Adipocyte (in vitro differentiated cells): ENCODE measurements at regions not wholly inside any gene's neighbourhood (a gene's known extent, or its start where the extent isn't known, plus 50 kb on each side); places are given as distances from the start of the nearest gene placed in this dataset.
A peak's percentile ranks its signal among the peaks of the same experiment; 100 is the strongest.
"Not testable (repeated sequence)": the region's sequence is repeated elsewhere in the genome, so short reads cannot be mapped to it uniquely, and the experiment has no call there.

Experiments
- DNase-seq: peaks from one replicate; pipeline ENCODE4 v3.0.0-alpha.2; 2015; ENCODE audit warnings: low read depth
- H3K27me3 ChIP-seq: replicated peaks from 2 replicates; pipeline ENCODE4 v1.7.0; 2013; ENCODE audit warnings: mild to moderate bottlenecking, low read length, moderate library complexity; ENCODE audit not compliant: control insufficient read depth, insufficient read depth
- H3K36me3 ChIP-seq: 2 replicates; pipeline ENCODE4 v1.7.0; 2013; ENCODE audit warnings: low read length, mild to moderate bottlenecking, moderate library complexity; ENCODE audit not compliant: control insufficient read depth, insufficient read depth, severe bottlenecking
- H3K4me1 ChIP-seq: 2 replicates; pipeline ENCODE4 v1.7.0; 2013; ENCODE audit warnings: mild to moderate bottlenecking, low read length, moderate library complexity; ENCODE audit not compliant: control insufficient read depth, insufficient read depth
- H3K4me3 ChIP-seq: 2 replicates; pipeline ENCODE4 v1.7.0; 2013; ENCODE audit warnings: mild to moderate bottlenecking, low read length, moderate library complexity
- H3K9ac ChIP-seq: 2 replicates; pipeline ENCODE4 v1.7.0; 2013; ENCODE audit warnings: mild to moderate bottlenecking, low read length, moderate library complexity
- H3K9me3 ChIP-seq: 2 replicates; pipeline ENCODE4 v1.7.0; 2013; ENCODE audit warnings: mild to moderate bottlenecking, low read length, moderate library complexity; ENCODE audit not compliant: control insufficient read depth

DNA sequence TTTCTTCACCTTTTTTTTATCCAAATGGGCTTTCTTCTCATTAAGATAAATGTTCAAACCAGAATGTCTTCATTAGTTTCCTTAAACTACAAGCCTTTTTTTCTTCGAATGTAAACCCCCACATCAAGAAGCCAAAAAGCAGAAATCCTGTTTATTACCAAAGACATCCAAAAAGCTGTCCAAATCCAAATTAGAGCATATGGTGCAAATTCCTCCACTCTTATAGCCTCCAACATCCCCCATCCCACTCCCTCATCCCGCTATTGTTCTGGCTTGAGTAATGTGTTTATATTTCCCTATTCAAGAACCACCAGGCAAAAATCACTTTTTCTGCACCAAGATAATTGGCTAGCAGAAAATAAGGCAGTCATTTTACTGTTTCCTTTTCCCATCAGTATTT, 315.1 kb upstream of the ADGRL3 start:
- peak; percentile 3 for DNase-seq
- Histone ChIP-seq H3K4me3 (peak overlapping the region; percentile 0), H3K9me3 (no peaks in the 10 kb centered on the region), H3K27me3 (no peaks in the 10 kb centered on the region), H3K36me3 (no peaks in the 10 kb centered on the region), H3K9ac (no peak overlapping the region), H3K4me1 (no peaks in the 10 kb centered on the region)

DNA sequence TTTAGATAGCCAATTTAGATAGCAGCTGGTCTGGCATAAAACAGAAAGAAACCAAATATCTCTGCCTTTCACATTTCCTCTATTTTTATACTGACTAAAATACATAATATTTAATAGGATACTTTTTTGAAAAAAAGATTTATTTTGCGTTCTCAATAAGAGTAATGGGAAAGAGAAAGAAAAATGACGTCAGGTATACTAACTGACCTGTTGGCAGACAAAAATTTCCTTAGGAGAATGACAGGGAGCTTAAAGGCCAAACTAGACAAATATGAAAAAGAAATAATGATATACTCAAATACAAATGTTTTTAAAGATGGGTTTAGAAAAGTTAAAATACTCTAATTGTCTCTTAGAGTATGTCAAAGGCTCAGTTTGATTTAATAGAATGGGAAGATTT, 309.4 kb upstream of the ADGRL3 start:
- H3K27me3 ChIP-seq = no peaks in the 10 kb centered on the region
- no peaks in the 10 kb centered on the region for H3K4me1 ChIP-seq

GRCh38 chr4:60891947-60892346, 308.2 kb upstream of the ADGRL3 start:
- Histone ChIP-seq H3K4me3 (no peak overlapping the region), H3K4me1 (no peaks in the 10 kb centered on the region), H3K36me3 (no peaks in the 10 kb centered on the region), H3K27me3 (no peaks in the 10 kb centered on the region), H3K9me3 (no peaks in the 10 kb centered on the region), H3K9ac (no peak overlapping the region)
- no peak for DNase-seq

More for the DNA sequence above, 309.4 kb upstream of the ADGRL3 start:
- no peaks in the 10 kb centered on the region for H3K36me3 ChIP-seq
- no peaks in the 10 kb centered on the region for H3K9me3 ChIP-seq
- H3K9ac ChIP-seq = no peak overlapping the region
- H3K4me3 ChIP-seq = no peak overlapping the region
- DNase-seq = no peak

DNA sequence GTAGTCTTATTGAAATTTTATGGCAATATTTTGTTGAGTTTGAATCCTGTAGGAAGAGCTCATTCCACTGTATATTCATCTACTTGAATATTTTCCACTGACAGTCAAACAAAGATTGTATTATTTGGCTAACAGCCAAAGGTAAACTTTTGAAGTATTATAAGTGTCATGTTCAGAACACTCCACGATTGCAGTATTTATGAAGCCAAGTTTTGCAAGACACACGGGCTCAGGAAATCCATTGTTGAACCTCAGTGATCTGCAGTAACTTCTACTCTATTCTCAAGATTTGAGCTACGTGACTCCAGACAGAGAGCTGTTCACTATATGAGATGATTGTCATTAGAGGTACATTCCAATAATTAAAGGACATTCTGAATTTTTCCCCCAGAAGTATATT, 302.7 kb upstream of the ADGRL3 start:
- no peak for DNase-seq
- H3K9ac ChIP-seq = no peak overlapping the region

DNA sequence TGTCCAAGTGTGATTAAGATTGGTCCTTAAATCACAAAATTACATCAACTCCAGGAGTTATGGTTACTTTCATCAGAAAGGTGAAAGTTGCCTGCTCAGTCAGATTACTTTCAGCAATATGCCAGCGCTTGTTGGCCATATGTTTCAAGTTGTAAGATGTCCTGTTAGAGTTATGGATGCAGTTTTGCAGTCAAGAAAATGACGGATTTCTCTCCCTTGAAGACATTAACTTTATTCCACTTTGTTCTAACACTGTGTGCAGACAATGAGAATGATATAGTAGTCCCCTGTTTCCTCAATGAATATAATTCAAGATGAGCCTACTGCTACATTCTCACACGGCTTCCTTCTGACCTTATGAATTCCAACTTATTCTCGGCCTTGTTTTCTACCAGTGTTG, 295.0 kb upstream of the ADGRL3 start:
- Histone ChIP-seq H3K9me3 (no peaks in the 10 kb centered on the region), H3K27me3 (no peaks in the 10 kb centered on the region), H3K9ac (no peak overlapping the region), H3K4me1 (no peaks in the 10 kb centered on the region), H3K4me3 (no peak overlapping the region), H3K36me3 (no peaks in the 10 kb centered on the region)
- DNase-seq = no peak

More for the DNA sequence above, 302.7 kb upstream of the ADGRL3 start:
- Histone ChIP-seq H3K4me3 (no peak overlapping the region), H3K4me1 (no peaks in the 10 kb centered on the region), H3K36me3 (no peaks in the 10 kb centered on the region), H3K27me3 (no peaks in the 10 kb centered on the region), H3K9me3 (no peaks in the 10 kb centered on the region)

GRCh38 chr4:60911127-60911526, 289.0 kb upstream of the ADGRL3 start:
- Histone ChIP-seq H3K9me3 (no peaks in the 10 kb centered on the region), H3K4me1 (no peaks in the 10 kb centered on the region), H3K9ac (no peak overlapping the region), H3K27me3 (no peaks in the 10 kb centered on the region), H3K36me3 (no peaks in the 10 kb centered on the region), H3K4me3 (no peak overlapping the region)
- no peak for DNase-seq

GRCh38 chr4:60913002-60913401, 287.1 kb upstream of the ADGRL3 start:
- H3K27me3 ChIP-seq = no peaks in the 10 kb centered on the region
- H3K9ac ChIP-seq = no peak overlapping the region
- H3K4me1 ChIP-seq = no peaks in the 10 kb centered on the region
- no peak overlapping the region for H3K4me3 ChIP-seq
- DNase-seq = peak; percentile 84
- no peaks in the 10 kb centered on the region for H3K9me3 ChIP-seq
- H3K36me3 ChIP-seq = no peaks in the 10 kb centered on the region

DNA sequence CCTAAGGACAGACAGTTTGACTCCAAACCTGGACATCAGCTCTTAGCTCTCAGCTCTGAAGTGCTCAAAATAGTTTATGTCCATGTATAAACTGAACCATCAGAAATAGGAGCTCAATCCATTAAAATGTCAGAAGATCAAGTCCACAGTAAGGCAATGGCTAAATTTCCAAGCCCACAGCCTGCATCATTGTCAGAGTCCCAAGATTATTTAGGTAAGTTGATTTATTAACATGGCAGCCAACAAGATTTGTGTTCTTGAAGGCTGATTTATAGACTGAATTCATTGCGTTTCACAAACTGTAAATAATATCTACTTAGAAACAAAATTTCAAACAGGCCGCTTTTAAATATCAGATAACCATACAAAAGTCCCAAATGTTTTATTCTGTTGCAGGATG, 286.5 kb upstream of the ADGRL3 start:
- H3K9me3 ChIP-seq = no peaks in the 10 kb centered on the region
- no peak for DNase-seq
- H3K4me3 ChIP-seq = no peak overlapping the region
- H3K9ac ChIP-seq = no peak overlapping the region
- H3K36me3 ChIP-seq = no peaks in the 10 kb centered on the region
- no peaks in the 10 kb centered on the region for H3K27me3 ChIP-seq
- H3K4me1 ChIP-seq = no peaks in the 10 kb centered on the region

- not testable (repeated sequence) for H3K27me3 ChIP-seq, H3K9ac ChIP-seq, DNase-seq
These were observed 278.4 kb upstream of the ADGRL3 start for GRCh38 chr4:60921735-60922134.

DNA sequence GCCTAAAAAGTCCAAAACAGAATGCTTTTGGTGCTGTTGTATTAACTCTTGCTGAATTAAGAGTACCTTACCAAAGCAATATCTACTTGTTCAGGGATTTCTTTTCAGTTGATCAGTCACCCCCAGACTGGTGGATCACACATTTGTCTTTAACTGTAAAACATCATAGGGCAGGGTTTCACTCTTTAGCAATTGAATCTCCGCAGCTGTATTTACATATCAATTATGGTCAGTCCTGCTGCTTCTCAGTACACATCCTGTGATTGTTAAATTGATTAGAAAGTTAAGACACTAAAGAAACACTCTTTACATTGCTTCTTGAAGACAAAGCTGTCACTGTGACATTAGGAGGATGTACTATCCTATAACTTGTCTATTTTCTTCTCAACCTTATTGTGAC, 277.1 kb upstream of the ADGRL3 start:
- no peaks in the 10 kb centered on the region for H3K4me1 ChIP-seq
- H3K36me3 ChIP-seq = no peaks in the 10 kb centered on the region
- H3K27me3 ChIP-seq = no peaks in the 10 kb centered on the region
- no peak for DNase-seq
- H3K9me3 ChIP-seq = no peaks in the 10 kb centered on the region
- no peak overlapping the region for H3K9ac ChIP-seq
- H3K4me3 ChIP-seq = no peak overlapping the region

More at GRCh38 chr4:60921735-60922134, 278.4 kb upstream of the ADGRL3 start:
- H3K9me3 ChIP-seq, H3K4me1 ChIP-seq, H3K36me3 ChIP-seq, H3K4me3 ChIP-seq: not testable (repeated sequence)

- H3K9ac ChIP-seq = no peak overlapping the region
- no peaks in the 10 kb centered on the region for H3K4me1 ChIP-seq
- H3K4me3 ChIP-seq = no peak overlapping the region
- no peaks in the 10 kb centered on the region for H3K9me3 ChIP-seq
- H3K36me3 ChIP-seq = no peaks in the 10 kb centered on the region
- DNase-seq = no peak
- H3K27me3 ChIP-seq = no peaks in the 10 kb centered on the region
These were observed 273.5 kb upstream of the ADGRL3 start for GRCh38 chr4:60926624-60927023.

- H3K9ac ChIP-seq = no peak overlapping the region
- no peak for DNase-seq
- no peaks in the 10 kb centered on the region for H3K36me3 ChIP-seq
- no peaks in the 10 kb centered on the region for H3K27me3 ChIP-seq
- no peak overlapping the region for H3K4me3 ChIP-seq
- no peaks in the 10 kb centered on the region for H3K4me1 ChIP-seq
- no peaks in the 10 kb centered on the region for H3K9me3 ChIP-seq
These were observed 269.3 kb upstream of the ADGRL3 start for GRCh38 chr4:60930866-60931265.
